WTC11 (cell line): ENCODE measurements at regions not wholly inside any gene's neighbourhood (a gene's known extent, or its start where the extent isn't known, plus 50 kb on each side); places are given as distances from the start of the nearest gene placed in this dataset.

Source experiments
- ATAC-seq: fragments of 200-7000 bp; cut with Tn5 transposase; 2 replicates; pipeline ENCODE4 v1.10.0; 2021; ENCODE audit warnings: mild to moderate bottlenecking, moderate library complexity
- CTCF ChIA-PET: fragments of 300-600 bp; sonication (Branson Sonifier 250); formaldehyde crosslinking; loops from one replicate; lab custom pipeline; 2021; ENCODE audit warnings: antibody characterized with exemption; lab: Charles Lee
- POLR2A ChIA-PET: fragments of 350-600 bp; sonication (Branson Sonifier 250); formaldehyde crosslinking; loops from one replicate; lab custom pipeline; 2021; ENCODE audit warnings: antibody characterized with exemption; lab: Charles Lee
- DNase-seq: peaks from one replicate; pipeline ENCODE4 v3.0.0; 2021; ENCODE audit warnings: low spot score
- H3K27ac Mint-ChIP-seq: 2 replicates; pipeline ENCODE4 v1.8.0; 2021; ENCODE audit warnings: mixed read lengths
- H3K27me3 Mint-ChIP-seq: 2 replicates; pipeline ENCODE4 v1.8.0; 2021; ENCODE audit warnings: low read depth, mild to moderate bottlenecking, moderate library complexity, mixed read lengths
- H3K36me3 Mint-ChIP-seq: 2 replicates; pipeline ENCODE4 v1.8.0; 2021; ENCODE audit warnings: mixed read lengths
- H3K4me1 Mint-ChIP-seq: 2 replicates; pipeline ENCODE4 v1.8.0; 2022; ENCODE audit warnings: mixed read lengths
- H3K4me3 Mint-ChIP-seq: 2 replicates; pipeline ENCODE4 v1.8.0; 2021; ENCODE audit warnings: mild to moderate bottlenecking, moderate library complexity, mixed read lengths
- H3K9me3 Mint-ChIP-seq: 2 replicates; pipeline ENCODE4 v1.8.0; 2021; ENCODE audit warnings: mixed read lengths
- ESRRA ChIP-seq: sonication (generic); formaldehyde crosslinking; IDR thresholded peaks from 2 replicates; pipeline ENCODE4 v1.8.1; 2022; ENCODE audit warnings: mild to moderate bottlenecking, missing genetic modification reagents, borderline replicate concordance
- JUN ChIP-seq: sonication (generic); formaldehyde crosslinking; IDR thresholded peaks from 2 replicates; pipeline ENCODE4 v1.8.0; 2023; ENCODE audit warnings: mild to moderate bottlenecking, missing genetic modification reagents
- MXD4 ChIP-seq: fragments of 250-450 bp; sonication (Bioruptor Pico); IDR thresholded peaks from 2 replicates; pipeline ENCODE4 v1.8.0; 2021; ENCODE audit warnings: mild to moderate bottlenecking, moderate library complexity, borderline replicate concordance
- NFATC4 ChIP-seq: fragments of 250-450 bp; sonication (Bioruptor Pico); IDR thresholded peaks from 2 replicates; pipeline ENCODE4 v1.9.0; 2021; ENCODE audit warnings: mild to moderate bottlenecking
- PRRX2 ChIP-seq: fragments of 250-450 bp; sonication (Bioruptor Pico); IDR thresholded peaks from 2 replicates; pipeline ENCODE4 v1.8.0; 2021; ENCODE audit warnings: mild to moderate bottlenecking
- SOX15 ChIP-seq: fragments of 250-450 bp; sonication (Bioruptor Pico); IDR thresholded peaks from 2 replicates; pipeline ENCODE4 v1.9.0; 2021; ENCODE audit warnings: mild to moderate bottlenecking
- TEAD1 ChIP-seq: sonication (generic); formaldehyde crosslinking; IDR thresholded peaks from 2 replicates; pipeline ENCODE4 v1.8.0; 2022; ENCODE audit warnings: mild to moderate bottlenecking, missing genetic modification reagents
- TEAD4 ChIP-seq: sonication (generic); formaldehyde crosslinking; IDR thresholded peaks from 2 replicates; pipeline ENCODE4 v1.8.0; 2022; ENCODE audit warnings: mild to moderate bottlenecking, missing genetic modification reagents
- ZNF317 ChIP-seq: sonication (generic); formaldehyde crosslinking; IDR thresholded peaks from 2 replicates; pipeline ENCODE4 v1.8.1; 2023; ENCODE audit warnings: low read depth, mild to moderate bottlenecking, moderate library complexity, missing genetic modification reagents, borderline replicate concordance
- ZNF396 ChIP-seq: fragments of 250-450 bp; sonication (Bioruptor Pico); IDR thresholded peaks from 2 replicates; pipeline ENCODE4 v1.8.0; 2021; ENCODE audit warnings: mild to moderate bottlenecking, moderate library complexity, borderline replicate concordance
- ZNF423 ChIP-seq: fragments of 250-450 bp; sonication (Bioruptor Pico); IDR thresholded peaks from 2 replicates; pipeline ENCODE4 v2.1.2; 2022; ENCODE audit warnings: mild to moderate bottlenecking, moderate library complexity
- TF ChIP-seq, protein P1 (sequence below): sonication (generic); formaldehyde crosslinking; IDR thresholded peaks from 2 replicates; pipeline ENCODE4 v1.8.0; 2022; ENCODE audit warnings: missing genetic modification reagents
- TF ChIP-seq, protein P2 (sequence below): sonication (generic); formaldehyde crosslinking; conservative IDR thresholded peaks from 2 replicates; pipeline ENCODE4 v1.8.1; 2023; ENCODE audit warnings: mild to moderate bottlenecking, low read depth, missing genetic modification reagents, moderate library complexity
- TF ChIP-seq, protein P3 (sequence below): sonication (generic); formaldehyde crosslinking; IDR thresholded peaks from 2 replicates; pipeline ENCODE4 v1.8.1; 2022; ENCODE audit warnings: missing genetic modification reagents, borderline replicate concordance
- TF ChIP-seq, protein P4 (sequence below): fragments of 250-450 bp; sonication (Bioruptor Pico); IDR thresholded peaks from 2 replicates; pipeline ENCODE4 v1.8.0; 2021; ENCODE audit warnings: mild to moderate bottlenecking
- TF ChIP-seq, protein P5 (sequence below): sonication (generic); formaldehyde crosslinking; IDR thresholded peaks from 2 replicates; pipeline ENCODE4 v1.8.1; 2022; ENCODE audit warnings: low read depth, mild to moderate bottlenecking, moderate library complexity, missing genetic modification reagents, borderline replicate concordance
- TF ChIP-seq, protein P6 (sequence below): sonication (generic); formaldehyde crosslinking; IDR thresholded peaks from 2 replicates; pipeline ENCODE4 v1.8.0; 2023; ENCODE audit warnings: missing genetic modification reagents, mild to moderate bottlenecking, borderline replicate concordance
- TF ChIP-seq, protein P7 (sequence below): fragments of 250-450 bp; sonication (Bioruptor Pico); IDR thresholded peaks from 2 replicates; pipeline ENCODE4 v1.9.0; 2021; ENCODE audit warnings: mild to moderate bottlenecking
- TF ChIP-seq, protein P8 (sequence below): fragments of 250-450 bp; sonication (Bioruptor Pico); conservative IDR thresholded peaks from 2 replicates; pipeline ENCODE4 v1.9.0; 2021; ENCODE audit warnings: mild to moderate bottlenecking

DNA sequence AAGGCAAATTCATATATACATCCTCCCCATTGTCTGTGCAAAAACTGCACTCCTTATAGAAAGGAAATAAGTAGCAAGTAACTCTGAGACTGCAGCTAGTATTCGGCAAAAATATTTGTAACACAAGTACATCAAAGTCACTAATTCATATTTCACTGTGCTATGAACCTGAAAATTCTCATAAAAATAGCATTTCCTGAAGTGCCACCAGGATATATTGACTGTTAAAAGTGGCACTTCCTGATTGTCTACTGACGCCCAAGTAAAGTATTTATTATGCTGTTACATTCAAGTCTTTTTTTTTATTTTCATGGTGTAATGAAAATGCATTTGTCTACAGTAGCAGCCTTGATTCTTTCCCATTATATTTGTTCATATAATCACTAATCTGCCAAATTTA is 673.8 kb downstream of the PTPRC start (continued):
- TF ChIP-seq, protein P1, sequence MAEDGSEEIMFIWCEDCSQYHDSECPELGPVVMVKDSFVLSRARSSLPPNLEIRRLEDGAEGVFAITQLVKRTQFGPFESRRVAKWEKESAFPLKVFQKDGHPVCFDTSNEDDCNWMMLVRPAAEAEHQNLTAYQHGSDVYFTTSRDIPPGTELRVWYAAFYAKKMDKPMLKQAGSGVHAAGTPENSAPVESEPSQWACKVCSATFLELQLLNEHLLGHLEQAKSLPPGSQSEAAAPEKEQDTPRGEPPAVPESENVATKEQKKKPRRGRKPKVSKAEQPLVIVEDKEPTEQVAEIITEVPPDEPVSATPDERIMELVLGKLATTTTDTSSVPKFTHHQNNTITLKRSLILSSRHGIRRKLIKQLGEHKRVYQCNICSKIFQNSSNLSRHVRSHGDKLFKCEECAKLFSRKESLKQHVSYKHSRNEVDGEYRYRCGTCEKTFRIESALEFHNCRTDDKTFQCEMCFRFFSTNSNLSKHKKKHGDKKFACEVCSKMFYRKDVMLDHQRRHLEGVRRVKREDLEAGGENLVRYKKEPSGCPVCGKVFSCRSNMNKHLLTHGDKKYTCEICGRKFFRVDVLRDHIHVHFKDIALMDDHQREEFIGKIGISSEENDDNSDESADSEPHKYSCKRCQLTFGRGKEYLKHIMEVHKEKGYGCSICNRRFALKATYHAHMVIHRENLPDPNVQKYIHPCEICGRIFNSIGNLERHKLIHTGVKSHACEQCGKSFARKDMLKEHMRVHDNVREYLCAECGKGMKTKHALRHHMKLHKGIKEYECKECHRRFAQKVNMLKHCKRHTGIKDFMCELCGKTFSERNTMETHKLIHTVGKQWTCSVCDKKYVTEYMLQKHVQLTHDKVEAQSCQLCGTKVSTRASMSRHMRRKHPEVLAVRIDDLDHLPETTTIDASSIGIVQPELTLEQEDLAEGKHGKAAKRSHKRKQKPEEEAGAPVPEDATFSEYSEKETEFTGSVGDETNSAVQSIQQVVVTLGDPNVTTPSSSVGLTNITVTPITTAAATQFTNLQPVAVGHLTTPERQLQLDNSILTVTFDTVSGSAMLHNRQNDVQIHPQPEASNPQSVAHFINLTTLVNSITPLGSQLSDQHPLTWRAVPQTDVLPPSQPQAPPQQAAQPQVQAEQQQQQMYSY (CRISPR knock-in tag): no peak
- TF ChIP-seq, protein P2, sequence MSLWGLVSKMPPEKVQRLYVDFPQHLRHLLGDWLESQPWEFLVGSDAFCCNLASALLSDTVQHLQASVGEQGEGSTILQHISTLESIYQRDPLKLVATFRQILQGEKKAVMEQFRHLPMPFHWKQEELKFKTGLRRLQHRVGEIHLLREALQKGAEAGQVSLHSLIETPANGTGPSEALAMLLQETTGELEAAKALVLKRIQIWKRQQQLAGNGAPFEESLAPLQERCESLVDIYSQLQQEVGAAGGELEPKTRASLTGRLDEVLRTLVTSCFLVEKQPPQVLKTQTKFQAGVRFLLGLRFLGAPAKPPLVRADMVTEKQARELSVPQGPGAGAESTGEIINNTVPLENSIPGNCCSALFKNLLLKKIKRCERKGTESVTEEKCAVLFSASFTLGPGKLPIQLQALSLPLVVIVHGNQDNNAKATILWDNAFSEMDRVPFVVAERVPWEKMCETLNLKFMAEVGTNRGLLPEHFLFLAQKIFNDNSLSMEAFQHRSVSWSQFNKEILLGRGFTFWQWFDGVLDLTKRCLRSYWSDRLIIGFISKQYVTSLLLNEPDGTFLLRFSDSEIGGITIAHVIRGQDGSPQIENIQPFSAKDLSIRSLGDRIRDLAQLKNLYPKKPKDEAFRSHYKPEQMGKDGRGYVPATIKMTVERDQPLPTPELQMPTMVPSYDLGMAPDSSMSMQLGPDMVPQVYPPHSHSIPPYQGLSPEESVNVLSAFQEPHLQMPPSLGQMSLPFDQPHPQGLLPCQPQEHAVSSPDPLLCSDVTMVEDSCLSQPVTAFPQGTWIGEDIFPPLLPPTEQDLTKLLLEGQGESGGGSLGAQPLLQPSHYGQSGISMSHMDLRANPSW: no peak
- TF ChIP-seq NFATC4 (CRISPR knock-in tag) (no peak), TEAD1 (CRISPR knock-in tag) (no peak)
- TF ChIP-seq, protein P3, sequence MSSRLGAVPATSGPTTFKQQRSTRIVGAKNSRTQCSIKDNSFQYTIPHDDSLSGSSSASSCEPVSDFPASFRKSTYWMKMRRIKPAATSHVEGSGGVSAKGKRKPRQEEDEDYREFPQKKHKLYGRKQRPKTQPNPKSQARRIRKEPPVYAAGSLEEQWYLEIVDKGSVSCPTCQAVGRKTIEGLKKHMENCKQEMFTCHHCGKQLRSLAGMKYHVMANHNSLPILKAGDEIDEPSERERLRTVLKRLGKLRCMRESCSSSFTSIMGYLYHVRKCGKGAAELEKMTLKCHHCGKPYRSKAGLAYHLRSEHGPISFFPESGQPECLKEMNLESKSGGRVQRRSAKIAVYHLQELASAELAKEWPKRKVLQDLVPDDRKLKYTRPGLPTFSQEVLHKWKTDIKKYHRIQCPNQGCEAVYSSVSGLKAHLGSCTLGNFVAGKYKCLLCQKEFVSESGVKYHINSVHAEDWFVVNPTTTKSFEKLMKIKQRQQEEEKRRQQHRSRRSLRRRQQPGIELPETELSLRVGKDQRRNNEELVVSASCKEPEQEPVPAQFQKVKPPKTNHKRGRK (CRISPR knock-in tag): no peak
- TF ChIP-seq, protein P4, sequence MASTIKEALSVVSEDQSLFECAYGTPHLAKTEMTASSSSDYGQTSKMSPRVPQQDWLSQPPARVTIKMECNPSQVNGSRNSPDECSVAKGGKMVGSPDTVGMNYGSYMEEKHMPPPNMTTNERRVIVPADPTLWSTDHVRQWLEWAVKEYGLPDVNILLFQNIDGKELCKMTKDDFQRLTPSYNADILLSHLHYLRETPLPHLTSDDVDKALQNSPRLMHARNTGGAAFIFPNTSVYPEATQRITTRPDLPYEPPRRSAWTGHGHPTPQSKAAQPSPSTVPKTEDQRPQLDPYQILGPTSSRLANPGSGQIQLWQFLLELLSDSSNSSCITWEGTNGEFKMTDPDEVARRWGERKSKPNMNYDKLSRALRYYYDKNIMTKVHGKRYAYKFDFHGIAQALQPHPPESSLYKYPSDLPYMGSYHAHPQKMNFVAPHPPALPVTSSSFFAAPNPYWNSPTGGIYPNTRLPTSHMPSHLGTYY (CRISPR knock-in tag): no peak

DNA sequence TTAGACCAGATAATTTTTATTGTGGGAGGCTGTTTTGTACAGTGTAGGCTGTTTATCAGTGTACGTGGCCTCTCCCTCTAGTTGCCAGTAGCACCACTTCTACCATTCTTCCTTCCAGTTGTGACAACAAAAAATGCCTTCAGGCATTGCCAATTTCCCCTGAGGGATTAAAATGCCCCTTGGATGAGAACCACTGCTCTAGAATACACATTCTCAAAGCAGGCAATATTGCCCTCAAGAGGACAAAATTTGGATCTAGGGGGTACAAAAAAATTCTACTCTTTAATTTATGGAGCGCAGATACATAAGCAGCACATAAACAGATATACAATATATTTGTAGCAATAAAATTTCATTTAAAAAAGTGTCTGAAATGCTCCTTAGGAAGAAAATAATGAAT is 674.6 kb downstream of the PTPRC start:
- Mint-ChIP-seq H3K9me3 (no peaks in the 10 kb centered on the region), H3K36me3 (no peaks in the 10 kb centered on the region), H3K27me3 (no peaks in the 10 kb centered on the region), H3K4me1 (peaks cover 38% of the 10 kb centered on the region), H3K4me3 (no peak overlapping the region), H3K27ac (no peak overlapping the region)
- ATAC-seq (no peak), DNase-seq (no peak)
- ChIA-PET CTCF (no interaction called here), POLR2A (no interaction called here)
- TF ChIP-seq, protein P5, sequence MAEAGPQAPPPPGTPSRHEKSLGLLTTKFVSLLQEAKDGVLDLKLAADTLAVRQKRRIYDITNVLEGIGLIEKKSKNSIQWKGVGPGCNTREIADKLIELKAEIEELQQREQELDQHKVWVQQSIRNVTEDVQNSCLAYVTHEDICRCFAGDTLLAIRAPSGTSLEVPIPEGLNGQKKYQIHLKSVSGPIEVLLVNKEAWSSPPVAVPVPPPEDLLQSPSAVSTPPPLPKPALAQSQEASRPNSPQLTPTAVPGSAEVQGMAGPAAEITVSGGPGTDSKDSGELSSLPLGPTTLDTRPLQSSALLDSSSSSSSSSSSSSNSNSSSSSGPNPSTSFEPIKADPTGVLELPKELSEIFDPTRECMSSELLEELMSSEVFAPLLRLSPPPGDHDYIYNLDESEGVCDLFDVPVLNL (CRISPR knock-in tag): no peak
- TF ChIP-seq ZNF396 (CRISPR knock-in tag) (no peak), ESRRA (CRISPR knock-in tag) (no peak), NFATC4 (CRISPR knock-in tag) (no peak), MXD4 (CRISPR knock-in tag) (no peak), ZNF317 (CRISPR knock-in tag) (no peak), PRRX2 (CRISPR knock-in tag) (no peak), TEAD4 (no peak), ZNF423 (CRISPR knock-in tag) (no peak), SOX15 (no peak), JUN (no peak)
- TF ChIP-seq, protein P6, sequence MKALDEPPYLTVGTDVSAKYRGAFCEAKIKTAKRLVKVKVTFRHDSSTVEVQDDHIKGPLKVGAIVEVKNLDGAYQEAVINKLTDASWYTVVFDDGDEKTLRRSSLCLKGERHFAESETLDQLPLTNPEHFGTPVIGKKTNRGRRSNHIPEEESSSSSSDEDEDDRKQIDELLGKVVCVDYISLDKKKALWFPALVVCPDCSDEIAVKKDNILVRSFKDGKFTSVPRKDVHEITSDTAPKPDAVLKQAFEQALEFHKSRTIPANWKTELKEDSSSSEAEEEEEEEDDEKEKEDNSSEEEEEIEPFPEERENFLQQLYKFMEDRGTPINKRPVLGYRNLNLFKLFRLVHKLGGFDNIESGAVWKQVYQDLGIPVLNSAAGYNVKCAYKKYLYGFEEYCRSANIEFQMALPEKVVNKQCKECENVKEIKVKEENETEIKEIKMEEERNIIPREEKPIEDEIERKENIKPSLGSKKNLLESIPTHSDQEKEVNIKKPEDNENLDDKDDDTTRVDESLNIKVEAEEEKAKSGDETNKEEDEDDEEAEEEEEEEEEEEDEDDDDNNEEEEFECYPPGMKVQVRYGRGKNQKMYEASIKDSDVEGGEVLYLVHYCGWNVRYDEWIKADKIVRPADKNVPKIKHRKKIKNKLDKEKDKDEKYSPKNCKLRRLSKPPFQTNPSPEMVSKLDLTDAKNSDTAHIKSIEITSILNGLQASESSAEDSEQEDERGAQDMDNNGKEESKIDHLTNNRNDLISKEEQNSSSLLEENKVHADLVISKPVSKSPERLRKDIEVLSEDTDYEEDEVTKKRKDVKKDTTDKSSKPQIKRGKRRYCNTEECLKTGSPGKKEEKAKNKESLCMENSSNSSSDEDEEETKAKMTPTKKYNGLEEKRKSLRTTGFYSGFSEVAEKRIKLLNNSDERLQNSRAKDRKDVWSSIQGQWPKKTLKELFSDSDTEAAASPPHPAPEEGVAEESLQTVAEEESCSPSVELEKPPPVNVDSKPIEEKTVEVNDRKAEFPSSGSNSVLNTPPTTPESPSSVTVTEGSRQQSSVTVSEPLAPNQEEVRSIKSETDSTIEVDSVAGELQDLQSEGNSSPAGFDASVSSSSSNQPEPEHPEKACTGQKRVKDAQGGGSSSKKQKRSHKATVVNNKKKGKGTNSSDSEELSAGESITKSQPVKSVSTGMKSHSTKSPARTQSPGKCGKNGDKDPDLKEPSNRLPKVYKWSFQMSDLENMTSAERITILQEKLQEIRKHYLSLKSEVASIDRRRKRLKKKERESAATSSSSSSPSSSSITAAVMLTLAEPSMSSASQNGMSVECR: no peak
- TF ChIP-seq, protein P7, sequence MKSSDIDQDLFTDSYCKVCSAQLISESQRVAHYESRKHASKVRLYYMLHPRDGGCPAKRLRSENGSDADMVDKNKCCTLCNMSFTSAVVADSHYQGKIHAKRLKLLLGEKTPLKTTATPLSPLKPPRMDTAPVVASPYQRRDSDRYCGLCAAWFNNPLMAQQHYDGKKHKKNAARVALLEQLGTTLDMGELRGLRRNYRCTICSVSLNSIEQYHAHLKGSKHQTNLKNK: no peak
- TF ChIP-seq, protein P8, sequence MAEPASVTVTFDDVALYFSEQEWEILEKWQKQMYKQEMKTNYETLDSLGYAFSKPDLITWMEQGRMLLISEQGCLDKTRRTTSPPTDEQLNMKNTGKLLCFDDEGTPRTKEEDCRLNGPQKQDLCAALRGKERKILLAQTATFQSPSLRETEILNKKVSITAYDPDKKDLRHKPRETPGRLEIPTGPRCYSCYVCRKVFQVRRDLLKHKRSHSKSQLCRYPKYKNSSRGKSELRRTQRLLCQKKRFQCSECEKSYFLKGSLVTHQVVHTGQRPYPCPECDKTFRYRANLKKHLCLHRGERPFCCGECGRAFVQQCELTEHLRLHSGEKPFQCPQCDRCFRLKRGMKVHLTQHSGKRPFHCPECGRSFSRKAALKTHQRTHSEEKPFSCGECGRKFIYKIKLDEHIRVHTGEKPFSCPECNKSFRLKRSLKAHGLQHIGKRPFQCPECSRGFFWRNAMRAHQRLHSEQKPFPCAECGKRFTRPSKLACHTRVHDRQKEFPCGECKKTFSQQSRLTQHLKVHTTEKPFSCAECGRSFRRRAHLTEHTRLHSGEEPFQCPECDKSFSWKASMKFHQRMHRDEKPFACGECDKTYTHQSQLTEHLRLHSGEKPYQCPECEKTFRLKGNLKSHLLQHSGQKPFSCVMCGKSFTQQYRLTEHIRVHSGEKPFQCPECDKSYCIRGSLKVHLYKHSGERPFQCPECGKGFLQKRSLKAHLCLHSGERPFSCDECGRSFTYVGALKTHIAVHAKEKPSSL (CRISPR knock-in tag): no peak
